IMR-90 (cell line): ENCODE measurements at regions not wholly inside any gene's neighbourhood (a gene's known extent, or its start where the extent isn't known, plus 50 kb on each side); places are given as distances from the start of the nearest gene placed in this dataset.

Experiments
- ATAC-seq: fragments of 200-7000 bp; cut with Tn5 transposase; 2 replicates; pipeline ENCODE4 v1.9.1; 2020; ENCODE audit warnings: low read depth, mild to moderate bottlenecking, moderate library complexity
- BruUV-seq: library from RNA; stranded (reverse); fragments of 400-500 nt; replicated peaks from 2 replicates; lab custom pipeline; 2021; lab: Mats Ljungman, UMichigan
- CTCF ChIA-PET: fragments of 300-600 bp; formaldehyde crosslinking; extraction: SDS; loops from one replicate; lab custom pipeline; 2021; ENCODE audit warnings: antibody characterized with exemption; lab: Yijun Ruan, JAX
- POLR2A ChIA-PET: fragments of 300-600 bp; sonication (Branson Sonifier 250); formaldehyde crosslinking; loops from one replicate; lab custom pipeline; 2022; ENCODE audit warnings: antibody characterized with exemption; ENCODE audit not compliant: unreplicated experiment; lab: Charles Lee
- DNase-seq: peaks from one replicate; pipeline ENCODE4 v3.0.0; 2013
- H2AFZ ChIP-seq: replicated peaks from 2 replicates; pipeline ENCODE3; 2013; ENCODE audit warnings: low read length, mild to moderate bottlenecking; ENCODE audit not compliant: poor library complexity
- H2AK5ac ChIP-seq: 2 replicates; pipeline ENCODE4 v1.6.1; 2013; ENCODE audit warnings: low read depth, low read length, inconsistent platforms
- H2AK9ac ChIP-seq: replicated peaks from 2 replicates; pipeline ENCODE3; 2013; ENCODE audit warnings: mild to moderate bottlenecking, low read depth, low read length, moderate library complexity; ENCODE audit not compliant: poor library complexity
- H2BK120ac ChIP-seq: 2 replicates; pipeline ENCODE4 v1.6.1; 2013; ENCODE audit warnings: low read depth, low read length, inconsistent platforms
- H2BK15ac ChIP-seq: 3 replicates; pipeline ENCODE4 v1.6.1; 2013; ENCODE audit warnings: low read depth, low read length, inconsistent platforms
- H2BK20ac ChIP-seq: 2 replicates; pipeline ENCODE4 v1.6.1; 2013; ENCODE audit warnings: low read depth, mild to moderate bottlenecking, inconsistent platforms, low read length, moderate library complexity
- H2BK5ac ChIP-seq: 2 replicates; pipeline ENCODE4 v1.6.1; 2013; ENCODE audit warnings: mild to moderate bottlenecking, low read depth, low read length, inconsistent platforms; ENCODE audit not compliant: poor library complexity, severe bottlenecking
- H3K14ac ChIP-seq: replicated peaks from 2 replicates; pipeline ENCODE4 v1.6.1; 2013; ENCODE audit warnings: low read depth, low read length, inconsistent platforms
- H3K18ac ChIP-seq: 2 replicates; pipeline ENCODE4 v1.6.1; 2013; ENCODE audit warnings: low read depth, low read length, control low read depth
- H3K23ac ChIP-seq: 2 replicates; pipeline ENCODE4 v1.6.1; 2013; ENCODE audit warnings: low read depth, low read length, inconsistent platforms
- H3K27ac ChIP-seq: 2 replicates; pipeline ENCODE4 v1.5.1; 2013; ENCODE audit warnings: mild to moderate bottlenecking, control low read depth, low read length; ENCODE audit not compliant: insufficient read depth
- H3K27me3 ChIP-seq: 2 replicates; pipeline ENCODE4 v1.6.1; 2013; ENCODE audit warnings: low read length; ENCODE audit not compliant: control insufficient read depth, insufficient read depth
- H3K36me3 ChIP-seq: 2 replicates; pipeline ENCODE4 v1.6.1; 2013; ENCODE audit warnings: low read length, mixed read lengths; ENCODE audit not compliant: control insufficient read depth, insufficient read depth
- H3K4ac ChIP-seq: 2 replicates; pipeline ENCODE4 v1.6.1; 2013; ENCODE audit warnings: low read depth, low read length, inconsistent platforms
- H3K4me1 ChIP-seq: 2 replicates; pipeline ENCODE4 v1.6.1; 2013; ENCODE audit warnings: low read length, mixed read lengths; ENCODE audit not compliant: control insufficient read depth, insufficient read depth
- H3K4me2 ChIP-seq: 2 replicates; pipeline ENCODE4 v1.6.1; 2013; ENCODE audit warnings: low read depth, mild to moderate bottlenecking, control low read depth, low read length, moderate library complexity
- H3K4me3 ChIP-seq: 2 replicates; pipeline ENCODE4 v1.5.1; 2013; ENCODE audit warnings: low read depth, mild to moderate bottlenecking, control low read depth, low read length, moderate library complexity; ENCODE audit not compliant: insufficient read depth
- H3K56ac ChIP-seq: 2 replicates; pipeline ENCODE4 v1.6.1; 2013; ENCODE audit warnings: low read length, inconsistent platforms; ENCODE audit not compliant: insufficient read depth; ENCODE audit errors: extremely low read depth
- H3K79me1 ChIP-seq, 2 experiments: 2 replicates each; pipeline ENCODE4 v1.6.1; 2013; ENCODE audit warnings: low read length in 2 of 2, inconsistent platforms in 1 of 2, low read depth in 1 of 2
- H3K9ac ChIP-seq: 2 replicates; pipeline ENCODE4 v1.6.1; 2013; ENCODE audit warnings: low read depth, low read length, control low read depth
- H3K9me1 ChIP-seq: 2 replicates; pipeline ENCODE4 v1.6.1; 2013; ENCODE audit warnings: low read length, inconsistent platforms; ENCODE audit not compliant: insufficient read depth
- H3K9me3 ChIP-seq: 2 replicates; pipeline ENCODE4 v1.6.1; 2013; ENCODE audit warnings: low read length; ENCODE audit not compliant: control insufficient read depth, insufficient read depth
- H4K20me1 ChIP-seq: 2 replicates; pipeline ENCODE4 v1.6.1; 2013; ENCODE audit warnings: low read length, inconsistent platforms; ENCODE audit not compliant: insufficient read depth
- H4K5ac ChIP-seq: 2 replicates; pipeline ENCODE4 v1.6.1; 2013; ENCODE audit warnings: mild to moderate bottlenecking, low read depth, low read length, control low read depth
- H4K8ac ChIP-seq, 2 experiments: 2 replicates each; pipeline ENCODE4 v1.6.1; 2013; ENCODE audit warnings: low read depth in 2 of 2, low read length in 2 of 2, control low read depth in 1 of 2, inconsistent platforms in 1 of 2
- H4K91ac ChIP-seq: 2 replicates; pipeline ENCODE4 v1.6.1; 2013; ENCODE audit warnings: low read depth, low read length, inconsistent platforms; ENCODE audit not compliant: insufficient read depth
- BHLHE40 ChIP-seq: fragments of 150-350 bp; IDR thresholded peaks from 2 replicates; pipeline ENCODE4 v1.6.1; 2016; ENCODE audit warnings: mild to moderate bottlenecking, low read depth, low read length
- CEBPB ChIP-seq: IDR thresholded peaks from 2 replicates; pipeline ENCODE4 v1.6.1; 2012; ENCODE audit warnings: low read depth, low read length, improper control_type of control experiment
- CHD1 ChIP-seq: IDR thresholded peaks from 2 replicates; pipeline ENCODE4 v1.6.1; 2012; ENCODE audit warnings: low read depth, low read length, improper control_type of control experiment
- ELK1 ChIP-seq: fragments of 150-350 bp; IDR thresholded peaks from 2 replicates; pipeline ENCODE4 v1.6.1; 2016; ENCODE audit warnings: low read depth, mild to moderate bottlenecking, low read length, moderate library complexity, borderline replicate concordance
- FOS ChIP-seq: fragments of 150-350 bp; IDR thresholded peaks from 2 replicates; pipeline ENCODE4 v1.6.1; 2016; ENCODE audit warnings: low read depth, low read length
- MAFK ChIP-seq: IDR thresholded peaks from 2 replicates; pipeline ENCODE4 v1.6.1; 2012; ENCODE audit warnings: low read depth, low read length, improper control_type of control experiment
- MAZ ChIP-seq: IDR thresholded peaks from 2 replicates; pipeline ENCODE4 v1.6.1; 2012; ENCODE audit warnings: low read depth, mild to moderate bottlenecking, low read length, improper control_type of control experiment, moderate library complexity, borderline replicate concordance
- MXI1 ChIP-seq: IDR thresholded peaks from 2 replicates; pipeline ENCODE4 v1.6.1; 2012; ENCODE audit warnings: low read depth, mild to moderate bottlenecking, low read length, moderate library complexity, borderline replicate concordance
- NFE2L2 ChIP-seq: fragments of 150-350 bp; IDR thresholded peaks from 2 replicates; pipeline ENCODE4 v1.6.1; 2016; ENCODE audit warnings: low read depth, mild to moderate bottlenecking, low read length
- POLR2A ChIP-seq: IDR thresholded peaks from 2 replicates; pipeline ENCODE4 v1.6.1; 2012; ENCODE audit warnings: mild to moderate bottlenecking, low read depth, low read length
- RAD21 ChIP-seq: IDR thresholded peaks from 2 replicates; pipeline ENCODE4 v1.6.1; 2012; ENCODE audit warnings: low read length, improper control_type of control experiment
- RCOR1 ChIP-seq: IDR thresholded peaks from 2 replicates; pipeline ENCODE4 v1.6.1; 2012; ENCODE audit warnings: mild to moderate bottlenecking, low read length, improper control_type of control experiment; ENCODE audit not compliant: insufficient replicate concordance
- RFX5 ChIP-seq: IDR thresholded peaks from 2 replicates; pipeline ENCODE4 v1.8.0; 2012; ENCODE audit warnings: low read depth, mild to moderate bottlenecking, low read length, moderate library complexity
- SMC3 ChIP-seq: fragments of 150-350 bp; IDR thresholded peaks from 2 replicates; pipeline ENCODE4 v1.6.1; 2016; ENCODE audit warnings: low read depth, mild to moderate bottlenecking, antibody characterized with exemption, low read length, moderate library complexity
- WGBS, 2 experiments: methylation state at CpG; one replicate each; pipeline versions ENCODE4 v1.1.5 to v1.1.7; 2013; ENCODE audit warnings: missing lambda C conversion rate in 2 of 2; ENCODE audit not compliant: insufficient read length in 1 of 2; ENCODE audit errors: extremely low coverage in 2 of 2; 5-methylcytosine and 5-hydroxymethylcytosine counted together
- dilution Hi-C: fragments of 300-500 bp; cut with HindIII; formaldehyde crosslinking; loops from one replicate; pipeline ENCODE4 v1.14.3; 2018; ENCODE audit warnings: low sequenced_read_pairs; ENCODE audit not compliant: unreplicated experiment
- in situ Hi-C: fragments of 300-500 bp; cut with MboI; formaldehyde crosslinking; loops from 3 replicates; pipeline ENCODE4 v1.14.3; 2019; ENCODE audit warnings: low sequenced_read_pairs, inconsistent platforms, mixed read lengths
- intact Hi-C: fragments of 100-400 bp; cut with micrococcal nuclease; formaldehyde crosslinking; loops from 2 replicates; pipeline ENCODE4 v1.10.0; 2022
- TF ChIP-seq, protein P1 (sequence below): fragments of 150-350 bp; IDR thresholded peaks from 2 replicates; pipeline ENCODE4 v1.6.1; 2017; ENCODE audit warnings: mild to moderate bottlenecking, antibody characterized with exemption, low read length, low read depth
- TF ChIP-seq, protein P2 (sequence below): conservative IDR thresholded peaks from 2 replicates; pipeline ENCODE4 v1.5.1; 2012; ENCODE audit warnings: mild to moderate bottlenecking, low read depth, low read length, improper control_type of control experiment

DNA sequence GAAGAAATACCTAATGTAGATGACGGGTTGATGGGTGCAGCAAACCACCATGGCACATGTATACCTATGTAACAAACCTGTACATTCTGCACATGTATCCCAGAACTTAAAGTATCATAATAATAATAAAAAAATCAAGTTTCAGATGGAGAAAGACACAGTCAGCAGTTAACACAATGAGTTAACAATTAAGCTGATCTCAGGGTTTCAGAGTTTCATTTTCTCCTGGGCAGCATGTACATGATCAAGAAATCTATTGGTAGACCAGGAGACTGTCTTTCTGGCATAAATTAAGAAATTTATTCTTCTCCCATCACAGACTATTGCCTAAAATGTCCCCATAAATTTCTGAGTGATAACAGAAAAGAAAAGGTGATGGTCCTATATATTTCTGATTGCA, 155.3 kb downstream of the RAD51AP2 start:
- in situ Hi-C loops: no loop called here
- no peaks in the 10 kb centered on the region for H3K36me3 ChIP-seq
- no peak overlapping the region for H2BK20ac ChIP-seq
- intact Hi-C loops: no loop called here
- H3K23ac ChIP-seq: no peak overlapping the region
- no peak overlapping the region for H3K14ac ChIP-seq
- no TSS peak for BruUV-seq
- ChIA-PET POLR2A (no interaction called here), CTCF (no interaction called here)
- H3K4me2 ChIP-seq: no peak overlapping the region
- H3K4ac ChIP-seq: no peak overlapping the region
- H3K27ac ChIP-seq: no peak overlapping the region
- H4K91ac ChIP-seq: no peak overlapping the region
- H2AFZ ChIP-seq: no peak overlapping the region
- no peak overlapping the region for H3K9ac ChIP-seq
- dilution Hi-C loops: no loop called here
- H4K8ac ChIP-seq: no peak overlapping the region
- ATAC-seq (no peak), DNase-seq (no peak)
- no peak overlapping the region for H4K5ac ChIP-seq
- H2BK120ac ChIP-seq: no peak overlapping the region
- no peaks in the 10 kb centered on the region for H3K79me1 ChIP-seq
- no peak overlapping the region for H2BK5ac ChIP-seq
- no peaks in the 10 kb centered on the region for H3K9me1 ChIP-seq
- no peaks in the 10 kb centered on the region for H4K20me1 ChIP-seq
- no CpG with 5 or more reads among the region's 1 CpG for WGBS, 2 experiments
- H2AK9ac ChIP-seq: no peak overlapping the region
- H3K9me3 ChIP-seq: no peaks in the 10 kb centered on the region
- H2BK15ac ChIP-seq: no peak overlapping the region
- no peak for TF ChIP-seq FOS
- no peak for TF ChIP-seq POLR2A
- TF ChIP-seq BHLHE40: no peak
- TF ChIP-seq RFX5: no peak
- TF ChIP-seq NFE2L2: no peak
- TF ChIP-seq CEBPB: no peak
- TF ChIP-seq, protein P1, sequence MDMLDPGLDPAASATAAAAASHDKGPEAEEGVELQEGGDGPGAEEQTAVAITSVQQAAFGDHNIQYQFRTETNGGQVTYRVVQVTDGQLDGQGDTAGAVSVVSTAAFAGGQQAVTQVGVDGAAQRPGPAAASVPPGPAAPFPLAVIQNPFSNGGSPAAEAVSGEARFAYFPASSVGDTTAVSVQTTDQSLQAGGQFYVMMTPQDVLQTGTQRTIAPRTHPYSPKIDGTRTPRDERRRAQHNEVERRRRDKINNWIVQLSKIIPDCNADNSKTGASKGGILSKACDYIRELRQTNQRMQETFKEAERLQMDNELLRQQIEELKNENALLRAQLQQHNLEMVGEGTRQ: no peak
- TF ChIP-seq SMC3: no peak
- TF ChIP-seq MAZ: no peak
- TF ChIP-seq MXI1: no peak
- no peak for TF ChIP-seq ELK1
- no peak for TF ChIP-seq RAD21
- no peak for TF ChIP-seq MAFK
- TF ChIP-seq, protein P2, sequence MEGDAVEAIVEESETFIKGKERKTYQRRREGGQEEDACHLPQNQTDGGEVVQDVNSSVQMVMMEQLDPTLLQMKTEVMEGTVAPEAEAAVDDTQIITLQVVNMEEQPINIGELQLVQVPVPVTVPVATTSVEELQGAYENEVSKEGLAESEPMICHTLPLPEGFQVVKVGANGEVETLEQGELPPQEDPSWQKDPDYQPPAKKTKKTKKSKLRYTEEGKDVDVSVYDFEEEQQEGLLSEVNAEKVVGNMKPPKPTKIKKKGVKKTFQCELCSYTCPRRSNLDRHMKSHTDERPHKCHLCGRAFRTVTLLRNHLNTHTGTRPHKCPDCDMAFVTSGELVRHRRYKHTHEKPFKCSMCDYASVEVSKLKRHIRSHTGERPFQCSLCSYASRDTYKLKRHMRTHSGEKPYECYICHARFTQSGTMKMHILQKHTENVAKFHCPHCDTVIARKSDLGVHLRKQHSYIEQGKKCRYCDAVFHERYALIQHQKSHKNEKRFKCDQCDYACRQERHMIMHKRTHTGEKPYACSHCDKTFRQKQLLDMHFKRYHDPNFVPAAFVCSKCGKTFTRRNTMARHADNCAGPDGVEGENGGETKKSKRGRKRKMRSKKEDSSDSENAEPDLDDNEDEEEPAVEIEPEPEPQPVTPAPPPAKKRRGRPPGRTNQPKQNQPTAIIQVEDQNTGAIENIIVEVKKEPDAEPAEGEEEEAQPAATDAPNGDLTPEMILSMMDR: no peak
- TF ChIP-seq RCOR1: no peak
- TF ChIP-seq CHD1: no peak
- no peak overlapping the region for H3K4me3 ChIP-seq
- no peak overlapping the region for H3K18ac ChIP-seq
- H3K27me3 ChIP-seq: no peaks in the 10 kb centered on the region
- no peak overlapping the region for H3K56ac ChIP-seq
- no peak overlapping the region for H2AK5ac ChIP-seq
- H3K4me1 ChIP-seq: no peaks in the 10 kb centered on the region
